ENCODE measurements at regions not wholly inside any gene's neighbourhood (a gene's known extent, or its start where the extent isn't known, plus 50 kb on each side); places are given as distances from the start of the nearest gene placed in this dataset.
"Not testable (repeated sequence)": the region's sequence is repeated elsewhere in the genome, so short reads cannot be mapped to it uniquely, and the experiment has no call there.

- TF ChIP-seq ZNF544 (tag by site-specific recombination; IDR thresholded peaks at IDR 0.05) = no peak
- no peak for TF ChIP-seq PBX3 (CRISPR knock-in tag; IDR thresholded peaks at IDR 0.05)
Measured at GRCh38 chr11:16505481-16505880, 149.1 kb upstream of the SOX6 start (continued).

- H3K4me1 ChIP-seq (ENCODE audit: control insufficient read depth, insufficient read depth, low read length); CTCF ChIA-PET; H3K9me3 ChIP-seq (ENCODE audit: control insufficient read depth, insufficient read depth, low read depth, low read length); H3K4me3 ChIP-seq (ENCODE audit: low read depth, low read length); H3K36me3 ChIP-seq (ENCODE audit: control insufficient read depth in 2 of 2, insufficient read depth in 1 of 2, low read length in 2 of 2); H3K27ac ChIP-seq (ENCODE audit: extremely low read depth, low read depth, low read length); POLR2A ChIA-PET: not testable (repeated sequence)
- TF ChIP-seq ZNF433 (tag by site-specific recombination; IDR thresholded peaks at IDR 0.05; ENCODE audit: low read depth) (0 out of 2 replicates have a peak, but pooled peaks have one; percentile 27), ZBTB11 (tag by site-specific recombination; conservative IDR thresholded peaks at IDR 0.05; ENCODE audit: low read depth) (peak; percentile 47), ZNF292 (tag by site-specific recombination; IDR thresholded peaks at IDR 0.05; ENCODE audit: borderline replicate concordance, low read depth) (0 out of 2 replicates have a peak, but pooled peaks have one; percentile 8), ZNF555 (tag by site-specific recombination; conservative IDR thresholded peaks at IDR 0.05) (peak; percentile 53), ZNF623 (tag by site-specific recombination; IDR thresholded peaks at IDR 0.05) (peak; percentile 53), ZNF140 (tag by site-specific recombination; IDR thresholded peaks at IDR 0.05) (peak; percentile 30; the same call in 1 of the 2 replicates), ZNF654 (tag by site-specific recombination; IDR thresholded peaks at IDR 0.05; ENCODE audit: low read depth) (peak; percentile 12; the same call in 1 of the 2 replicates), ZNF394 (tag by site-specific recombination; IDR thresholded peaks at IDR 0.05; ENCODE audit: borderline replicate concordance) (peak; percentile 73; the same call in 1 of the 2 replicates), ZNF426 (tag by site-specific recombination; IDR thresholded peaks at IDR 0.05) (peak; percentile 56), ZNF518A (tag by site-specific recombination; conservative IDR thresholded peaks at IDR 0.05; ENCODE audit: low read depth) (peak; percentile 69; the same call in 1 of the 2 replicates)
Measured at GRCh38 chr11:16503891-16504290, 147.5 kb upstream of the SOX6 start.
